ENCODE measurements at regions not wholly inside any gene's neighbourhood (a gene's known extent, or its start where the extent isn't known, plus 50 kb on each side); places are given as distances from the start of the nearest gene placed in this dataset.

- Histone ChIP-seq H3K4me1 (ENCODE audit: low read depth) (no peaks in the 10 kb centered on the region), H3K4me3 (no peak overlapping the region)
Observed at GRCh38 chr4:32503241-32503640, 1783.1 kb downstream of the PCDH7 start.

GRCh38 chr4:32506067-32506466 is 1785.9 kb downstream of the PCDH7 start:
- DNase-seq (ENCODE audit: low read depth in 1 of 2, low spot score in 1 of 2) = no peak
- Histone ChIP-seq H3K4me1 (ENCODE audit: low read depth) (no peaks in the 10 kb centered on the region), H3K27me3 (no peaks in the 10 kb centered on the region), H3K4me3 (no peak overlapping the region), H3K9me3 (ENCODE audit: low read depth) (no peaks in the 10 kb centered on the region), H3K36me3 (no peaks in the 10 kb centered on the region), H3K27ac (no peak overlapping the region)
- no peak for TF ChIP-seq CTCF (IDR thresholded peaks at IDR 0.05; ENCODE audit: low read depth, low read length)

More at GRCh38 chr4:32503241-32503640, 1783.1 kb downstream of the PCDH7 start:
- no peak for DNase-seq (ENCODE audit: low read depth in 1 of 2, low spot score in 1 of 2)
- no peak for TF ChIP-seq CTCF (IDR thresholded peaks at IDR 0.05; ENCODE audit: low read depth, low read length)
- Histone ChIP-seq H3K27ac (no peak overlapping the region), H3K9me3 (ENCODE audit: low read depth) (no peaks in the 10 kb centered on the region), H3K36me3 (no peaks in the 10 kb centered on the region), H3K27me3 (no peaks in the 10 kb centered on the region)

- H3K4me1 ChIP-seq (ENCODE audit: low read depth) = no peaks in the 10 kb centered on the region
- DNase-seq (ENCODE audit: low read depth in 1 of 2, low spot score in 1 of 2) = peak in 1 of 2 donors; percentile 58
- no peak overlapping the region for H3K4me3 ChIP-seq
- no peak for TF ChIP-seq CTCF (IDR thresholded peaks at IDR 0.05; ENCODE audit: low read depth, low read length)
- H3K27me3 ChIP-seq = no peaks in the 10 kb centered on the region
- no peaks in the 10 kb centered on the region for H3K9me3 ChIP-seq (ENCODE audit: low read depth)
- H3K27ac ChIP-seq = no peak overlapping the region
- no peaks in the 10 kb centered on the region for H3K36me3 ChIP-seq
Observed at GRCh38 chr4:32519060-32519459, 1798.9 kb downstream of the PCDH7 start.

- no peaks in the 10 kb centered on the region for H3K36me3 ChIP-seq
- H3K27ac ChIP-seq = no peak overlapping the region
- H3K4me1 ChIP-seq (ENCODE audit: low read depth) = no peaks in the 10 kb centered on the region
- no peaks in the 10 kb centered on the region for H3K27me3 ChIP-seq
- H3K9me3 ChIP-seq (ENCODE audit: low read depth) = no peaks in the 10 kb centered on the region
- no peak overlapping the region for H3K4me3 ChIP-seq
- TF ChIP-seq CTCF (IDR thresholded peaks at IDR 0.05; ENCODE audit: low read depth, low read length) = no peak
- no peak for DNase-seq (ENCODE audit: low read depth in 1 of 2, low spot score in 1 of 2)
Observed at GRCh38 chr4:32525420-32525819, 1805.3 kb downstream of the PCDH7 start.

- no peak for TF ChIP-seq CTCF (IDR thresholded peaks at IDR 0.05; ENCODE audit: low read depth, low read length)
- H3K27me3 ChIP-seq = no peaks in the 10 kb centered on the region
- no peak overlapping the region for H3K4me3 ChIP-seq
- H3K36me3 ChIP-seq = no peaks in the 10 kb centered on the region
- DNase-seq (ENCODE audit: low read depth in 1 of 2, low spot score in 1 of 2) = no peak
- H3K9me3 ChIP-seq (ENCODE audit: low read depth) = no peaks in the 10 kb centered on the region
- H3K4me1 ChIP-seq (ENCODE audit: low read depth) = no peaks in the 10 kb centered on the region
- H3K27ac ChIP-seq = no peak overlapping the region
Observed at GRCh38 chr4:32544846-32545245, 1824.7 kb downstream of the PCDH7 start.

GRCh38 chr4:32551943-32552342 is 1831.8 kb downstream of the PCDH7 start:
- H3K4me3 ChIP-seq = no peak overlapping the region
- TF ChIP-seq CTCF (IDR thresholded peaks at IDR 0.05; ENCODE audit: low read depth, low read length) = no peak
- no peaks in the 10 kb centered on the region for H3K4me1 ChIP-seq (ENCODE audit: low read depth)
- no peaks in the 10 kb centered on the region for H3K27me3 ChIP-seq
- H3K27ac ChIP-seq = no peak overlapping the region
- no peaks in the 10 kb centered on the region for H3K36me3 ChIP-seq
- DNase-seq (ENCODE audit: low read depth in 1 of 2, low spot score in 1 of 2) = no peak
- H3K9me3 ChIP-seq (ENCODE audit: low read depth) = no peaks in the 10 kb centered on the region
